GM12878 (cell line): ENCODE measurements at regions not wholly inside any gene's neighbourhood (a gene's known extent, or its start where the extent isn't known, plus 50 kb on each side); places are given as distances from the start of the nearest gene placed in this dataset.

ENCODE experiments used
- ATAC-seq: fragments of 200-7000 bp; cut with Tn5 transposase; 3 replicates; pipeline ENCODE4 v1.9.1; 2020; ENCODE audit warnings: mild to moderate bottlenecking, moderate library complexity
- BruUV-seq: library from RNA; stranded (reverse); fragments of 400-500 nt; replicated peaks from 2 replicates; lab custom pipeline; 2021; lab: Mats Ljungman, UMichigan
- CTCF ChIA-PET: fragments of 300-600 bp; sonication (Branson Sonifier 250); formaldehyde crosslinking; extraction: SDS; loops from one replicate; lab custom pipeline; 2021; ENCODE audit warnings: inconsistent platforms; lab: Yijun Ruan, JAX
- POLR2A ChIA-PET: fragments of 350-600 bp; formaldehyde crosslinking; extraction: SDS; loops from one replicate; lab custom pipeline; 2021; ENCODE audit warnings: inconsistent platforms; lab: Charles Lee
- RAD21 ChIA-PET: fragments of 300-600 bp; sonication (Branson Sonifier 250); formaldehyde crosslinking; loops from one replicate; lab custom pipeline; 2023; ENCODE audit warnings: antibody characterized with exemption; ENCODE audit not compliant: unreplicated experiment; lab: Charles Lee
- SMC1A ChIA-PET: fragments of 300-600 bp; sonication (Branson Sonifier 250); formaldehyde crosslinking; loops from one replicate; lab custom pipeline; 2023; ENCODE audit not compliant: unreplicated experiment, uncharacterized antibody; lab: Charles Lee
- DNase-seq: peaks from one replicate; pipeline ENCODE4 v3.0.0-alpha.2; 2011; ENCODE audit warnings: low read depth, low spot score
- FAIRE-seq: peaks from 3 replicates; lab custom pipeline; 2011; peaks lifted over from hg19 to GRCh38; lab: Jason Lieb, UNC
- H2AFZ ChIP-seq: 2 replicates; pipeline ENCODE4 v1.6.0; 2011; ENCODE audit warnings: low read depth, low read length, control low read depth; ENCODE audit not compliant: control insufficient read depth
- H3K27ac ChIP-seq: 2 replicates; pipeline ENCODE4 v1.5.1; 2011; ENCODE audit warnings: control low read depth; ENCODE audit not compliant: control insufficient read depth, insufficient read depth
- H3K27me3 ChIP-seq, 2 experiments: replicated peaks in 1 of 2; 2 replicates each; pipeline versions ENCODE4 v1.6.0 to v1.6.1; 2011; ENCODE audit warnings: low read length in 1 of 2; ENCODE audit not compliant: control insufficient read depth in 2 of 2, insufficient read depth in 2 of 2
- H3K36me3 ChIP-seq, 2 experiments: 2 replicates each; pipeline ENCODE4 v1.5.1; 2011; ENCODE audit warnings: low read length in 1 of 2; ENCODE audit not compliant: control insufficient read depth in 2 of 2, insufficient read depth in 2 of 2
- H3K4me1 ChIP-seq: 2 replicates; pipeline ENCODE4 v1.6.1; 2011; ENCODE audit warnings: mild to moderate bottlenecking, low read length, moderate library complexity, mixed read lengths; ENCODE audit not compliant: control insufficient read depth, insufficient read depth
- H3K4me2 ChIP-seq: 2 replicates; pipeline ENCODE4 v1.6.0; 2011; ENCODE audit warnings: control low read depth; ENCODE audit not compliant: control insufficient read depth, insufficient read depth
- H3K4me3 ChIP-seq: fragments of 200-600 bp; sonication (generic); 2 replicates; pipeline ENCODE4 v1.5.1; 2016
- H3K79me2 ChIP-seq: 2 replicates; pipeline ENCODE4 v1.6.0; 2011; ENCODE audit warnings: low read length; ENCODE audit not compliant: control insufficient read depth, insufficient read depth
- H3K9ac ChIP-seq: 2 replicates; pipeline ENCODE4 v1.8.0; 2011; ENCODE audit warnings: low read length, control low read depth, mixed read lengths; ENCODE audit not compliant: control insufficient read depth, insufficient read depth
- H3K9me3 ChIP-seq: replicated peaks from 3 replicates; pipeline ENCODE4 v1.5.1; 2011; ENCODE audit warnings: mild to moderate bottlenecking, low read length; ENCODE audit not compliant: control insufficient read depth, insufficient read depth
- H4K20me1 ChIP-seq: 2 replicates; pipeline ENCODE4 v1.6.0; 2011; ENCODE audit not compliant: control insufficient read depth, insufficient read depth
- BMI1 ChIP-seq: fragments of 450-650 bp; IDR thresholded peaks from 2 replicates; pipeline ENCODE4 v1.6.1; 2016; ENCODE audit warnings: mild to moderate bottlenecking, moderate library complexity, borderline replicate concordance
- DPF2 ChIP-seq: fragments of 450-650 bp; IDR thresholded peaks from 2 replicates; pipeline ENCODE4 v1.6.1; 2017; ENCODE audit warnings: mild to moderate bottlenecking
- ESRRA ChIP-seq: IDR thresholded peaks from 2 replicates; pipeline ENCODE4 v1.6.1; 2012; ENCODE audit warnings: mild to moderate bottlenecking, low read length, improper control_type of control experiment
- EZH2 ChIP-seq: IDR thresholded peaks from 2 replicates; pipeline ENCODE4 v1.6.1; 2012; ENCODE audit warnings: low read depth, mild to moderate bottlenecking, control low read depth, inconsistent platforms, low read length, borderline replicate concordance; ENCODE audit not compliant: control insufficient read depth
- MEF2B ChIP-seq: fragments of 450-650 bp; IDR thresholded peaks from 2 replicates; pipeline ENCODE4 v1.6.1; 2018; ENCODE audit warnings: mild to moderate bottlenecking, moderate library complexity; ENCODE audit not compliant: partially characterized antibody, poor library complexity, severe bottlenecking
- MYC ChIP-seq: IDR thresholded peaks from 2 replicates; pipeline ENCODE4 v1.6.1; 2011; ENCODE audit warnings: mild to moderate bottlenecking, low read length, moderate library complexity, inconsistent platforms; ENCODE audit not compliant: insufficient read depth, insufficient replicate concordance, insufficient read length, severe bottlenecking
- RAD21 ChIP-seq: IDR thresholded peaks from 2 replicates; pipeline ENCODE4 v1.6.1; 2011; ENCODE audit warnings: mild to moderate bottlenecking, low read depth, low read length, moderate library complexity; ENCODE audit not compliant: insufficient read depth
- RAD51 ChIP-seq: fragments of 450-650 bp; IDR thresholded peaks from 2 replicates; pipeline ENCODE4 v1.6.1; 2016; ENCODE audit warnings: moderate library complexity, mild to moderate bottlenecking, inconsistent platforms
- RB1 ChIP-seq: fragments of 450-650 bp; formaldehyde crosslinking; IDR thresholded peaks from 2 replicates; pipeline ENCODE4 v1.6.1; 2017; ENCODE audit warnings: mild to moderate bottlenecking, borderline replicate concordance
- RFX5 ChIP-seq: IDR thresholded peaks from 2 replicates; pipeline ENCODE4 v1.6.1; 2011; ENCODE audit warnings: low read depth, low read length, improper control_type of control experiment
- in situ Hi-C: fragments of 300-500 bp; cut with MboI; formaldehyde crosslinking; loops from 9 replicates; pipeline ENCODE4 v1.14.3; 2018; ENCODE audit warnings: mixed read lengths
- intact Hi-C: fragments of 100-400 bp; cut with micrococcal nuclease; formaldehyde crosslinking; loops from one replicate; pipeline ENCODE4 v1.14.2; 2022; ENCODE audit not compliant: unreplicated experiment
- TF ChIP-seq, protein P1 (sequence below): fragments of 450-650 bp; IDR thresholded peaks from 2 replicates; pipeline ENCODE4 v1.6.1; 2016; ENCODE audit warnings: mild to moderate bottlenecking, moderate library complexity, borderline replicate concordance
- TF ChIP-seq, protein P2 (sequence below): fragments of 450-650 bp; IDR thresholded peaks from 2 replicates; pipeline ENCODE4 v1.6.1; 2016; ENCODE audit warnings: mild to moderate bottlenecking
- TF ChIP-seq, protein P3 (sequence below): fragments of 150-350 bp; IDR thresholded peaks from 2 replicates; pipeline ENCODE4 v1.6.1; 2016; ENCODE audit warnings: low read depth, low read length
- TF ChIP-seq, protein P4 (sequence below): fragments of 450-650 bp; IDR thresholded peaks from 2 replicates; pipeline ENCODE4 v1.6.1; 2017; ENCODE audit warnings: mild to moderate bottlenecking

DNA sequence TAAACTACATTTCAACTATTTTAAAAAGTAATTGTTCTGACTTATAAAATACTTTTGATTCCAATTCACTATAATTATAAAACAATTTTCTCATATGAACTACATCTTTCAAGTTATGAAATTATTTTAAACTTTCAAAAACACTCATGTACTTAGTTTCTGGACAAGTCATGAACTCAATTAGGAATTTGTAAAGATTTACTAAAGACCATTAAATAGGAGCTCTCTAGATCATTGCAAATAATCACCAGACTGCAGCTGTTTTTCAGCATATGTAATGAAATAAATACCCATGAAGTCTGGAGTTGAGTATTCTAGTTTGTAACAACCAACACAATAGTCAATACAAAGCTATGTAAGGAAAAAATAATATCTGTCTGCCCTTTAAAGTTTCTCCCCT lies 605.1 kb upstream of the MIR17HG start:
- ChIA-PET SMC1A (no interaction called here), CTCF (no interaction called here), RAD21 (no interaction called here), POLR2A (no interaction called here)
- Histone ChIP-seq H3K27ac (no peak overlapping the region), H3K4me1 (no peaks in the 10 kb centered on the region), H3K4me3 (no peak overlapping the region), H4K20me1 (no peaks in the 10 kb centered on the region), H3K4me2 (no peak overlapping the region), H3K79me2 (no peaks in the 10 kb centered on the region), H3K9me3 (no peaks in the 10 kb centered on the region), H3K36me3 (no peaks in the 10 kb centered on the region), H3K9ac (no peak overlapping the region), H3K27me3 (no peaks in the 10 kb centered on the region), H2AFZ (no peak overlapping the region)
- in situ Hi-C loops (no loop called here), intact Hi-C loops (no loop called here)
- no peak for FAIRE-seq
- no TSS peak for BruUV-seq
- no peak for ATAC-seq
- DNase-seq: no peak
- TF ChIP-seq RFX5: no peak
- no peak for TF ChIP-seq BMI1
- TF ChIP-seq MYC: no peak
- TF ChIP-seq MEF2B: no peak
- no peak for TF ChIP-seq EZH2
- TF ChIP-seq RB1: no peak
- TF ChIP-seq ESRRA: no peak
- TF ChIP-seq, protein P1, sequence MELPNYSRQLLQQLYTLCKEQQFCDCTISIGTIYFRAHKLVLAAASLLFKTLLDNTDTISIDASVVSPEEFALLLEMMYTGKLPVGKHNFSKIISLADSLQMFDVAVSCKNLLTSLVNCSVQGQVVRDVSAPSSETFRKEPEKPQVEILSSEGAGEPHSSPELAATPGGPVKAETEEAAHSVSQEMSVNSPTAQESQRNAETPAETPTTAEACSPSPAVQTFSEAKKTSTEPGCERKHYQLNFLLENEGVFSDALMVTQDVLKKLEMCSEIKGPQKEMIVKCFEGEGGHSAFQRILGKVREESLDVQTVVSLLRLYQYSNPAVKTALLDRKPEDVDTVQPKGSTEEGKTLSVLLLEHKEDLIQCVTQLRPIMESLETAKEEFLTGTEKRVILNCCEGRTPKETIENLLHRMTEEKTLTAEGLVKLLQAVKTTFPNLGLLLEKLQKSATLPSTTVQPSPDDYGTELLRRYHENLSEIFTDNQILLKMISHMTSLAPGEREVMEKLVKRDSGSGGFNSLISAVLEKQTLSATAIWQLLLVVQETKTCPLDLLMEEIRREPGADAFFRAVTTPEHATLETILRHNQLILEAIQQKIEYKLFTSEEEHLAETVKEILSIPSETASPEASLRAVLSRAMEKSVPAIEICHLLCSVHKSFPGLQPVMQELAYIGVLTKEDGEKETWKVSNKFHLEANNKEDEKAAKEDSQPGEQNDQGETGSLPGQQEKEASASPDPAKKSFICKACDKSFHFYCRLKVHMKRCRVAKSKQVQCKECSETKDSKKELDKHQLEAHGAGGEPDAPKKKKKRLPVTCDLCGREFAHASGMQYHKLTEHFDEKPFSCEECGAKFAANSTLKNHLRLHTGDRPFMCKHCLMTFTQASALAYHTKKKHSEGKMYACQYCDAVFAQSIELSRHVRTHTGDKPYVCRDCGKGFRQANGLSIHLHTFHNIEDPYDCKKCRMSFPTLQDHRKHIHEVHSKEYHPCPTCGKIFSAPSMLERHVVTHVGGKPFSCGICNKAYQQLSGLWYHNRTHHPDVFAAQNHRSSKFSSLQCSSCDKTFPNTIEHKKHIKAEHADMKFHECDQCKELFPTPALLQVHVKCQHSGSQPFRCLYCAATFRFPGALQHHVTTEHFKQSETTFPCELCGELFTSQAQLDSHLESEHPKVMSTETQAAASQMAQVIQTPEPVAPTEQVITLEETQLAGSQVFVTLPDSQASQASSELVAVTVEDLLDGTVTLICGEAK: no peak
- TF ChIP-seq, protein P2, sequence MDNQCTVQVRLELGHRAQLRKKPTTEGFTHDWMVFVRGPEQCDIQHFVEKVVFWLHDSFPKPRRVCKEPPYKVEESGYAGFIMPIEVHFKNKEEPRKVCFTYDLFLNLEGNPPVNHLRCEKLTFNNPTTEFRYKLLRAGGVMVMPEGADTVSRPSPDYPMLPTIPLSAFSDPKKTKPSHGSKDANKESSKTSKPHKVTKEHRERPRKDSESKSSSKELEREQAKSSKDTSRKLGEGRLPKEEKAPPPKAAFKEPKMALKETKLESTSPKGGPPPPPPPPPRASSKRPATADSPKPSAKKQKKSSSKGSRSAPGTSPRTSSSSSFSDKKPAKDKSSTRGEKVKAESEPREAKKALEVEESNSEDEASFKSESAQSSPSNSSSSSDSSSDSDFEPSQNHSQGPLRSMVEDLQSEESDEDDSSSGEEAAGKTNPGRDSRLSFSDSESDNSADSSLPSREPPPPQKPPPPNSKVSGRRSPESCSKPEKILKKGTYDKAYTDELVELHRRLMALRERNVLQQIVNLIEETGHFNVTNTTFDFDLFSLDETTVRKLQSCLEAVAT: no peak
- TF ChIP-seq, protein P3, sequence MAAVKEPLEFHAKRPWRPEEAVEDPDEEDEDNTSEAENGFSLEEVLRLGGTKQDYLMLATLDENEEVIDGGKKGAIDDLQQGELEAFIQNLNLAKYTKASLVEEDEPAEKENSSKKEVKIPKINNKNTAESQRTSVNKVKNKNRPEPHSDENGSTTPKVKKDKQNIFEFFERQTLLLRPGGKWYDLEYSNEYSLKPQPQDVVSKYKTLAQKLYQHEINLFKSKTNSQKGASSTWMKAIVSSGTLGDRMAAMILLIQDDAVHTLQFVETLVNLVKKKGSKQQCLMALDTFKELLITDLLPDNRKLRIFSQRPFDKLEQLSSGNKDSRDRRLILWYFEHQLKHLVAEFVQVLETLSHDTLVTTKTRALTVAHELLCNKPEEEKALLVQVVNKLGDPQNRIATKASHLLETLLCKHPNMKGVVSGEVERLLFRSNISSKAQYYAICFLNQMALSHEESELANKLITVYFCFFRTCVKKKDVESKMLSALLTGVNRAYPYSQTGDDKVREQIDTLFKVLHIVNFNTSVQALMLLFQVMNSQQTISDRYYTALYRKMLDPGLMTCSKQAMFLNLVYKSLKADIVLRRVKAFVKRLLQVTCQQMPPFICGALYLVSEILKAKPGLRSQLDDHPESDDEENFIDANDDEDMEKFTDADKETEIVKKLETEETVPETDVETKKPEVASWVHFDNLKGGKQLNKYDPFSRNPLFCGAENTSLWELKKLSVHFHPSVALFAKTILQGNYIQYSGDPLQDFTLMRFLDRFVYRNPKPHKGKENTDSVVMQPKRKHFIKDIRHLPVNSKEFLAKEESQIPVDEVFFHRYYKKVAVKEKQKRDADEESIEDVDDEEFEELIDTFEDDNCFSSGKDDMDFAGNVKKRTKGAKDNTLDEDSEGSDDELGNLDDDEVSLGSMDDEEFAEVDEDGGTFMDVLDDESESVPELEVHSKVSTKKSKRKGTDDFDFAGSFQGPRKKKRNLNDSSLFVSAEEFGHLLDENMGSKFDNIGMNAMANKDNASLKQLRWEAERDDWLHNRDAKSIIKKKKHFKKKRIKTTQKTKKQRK: no peak
- TF ChIP-seq DPF2: no peak
- TF ChIP-seq RAD51: no peak
- TF ChIP-seq, protein P4, sequence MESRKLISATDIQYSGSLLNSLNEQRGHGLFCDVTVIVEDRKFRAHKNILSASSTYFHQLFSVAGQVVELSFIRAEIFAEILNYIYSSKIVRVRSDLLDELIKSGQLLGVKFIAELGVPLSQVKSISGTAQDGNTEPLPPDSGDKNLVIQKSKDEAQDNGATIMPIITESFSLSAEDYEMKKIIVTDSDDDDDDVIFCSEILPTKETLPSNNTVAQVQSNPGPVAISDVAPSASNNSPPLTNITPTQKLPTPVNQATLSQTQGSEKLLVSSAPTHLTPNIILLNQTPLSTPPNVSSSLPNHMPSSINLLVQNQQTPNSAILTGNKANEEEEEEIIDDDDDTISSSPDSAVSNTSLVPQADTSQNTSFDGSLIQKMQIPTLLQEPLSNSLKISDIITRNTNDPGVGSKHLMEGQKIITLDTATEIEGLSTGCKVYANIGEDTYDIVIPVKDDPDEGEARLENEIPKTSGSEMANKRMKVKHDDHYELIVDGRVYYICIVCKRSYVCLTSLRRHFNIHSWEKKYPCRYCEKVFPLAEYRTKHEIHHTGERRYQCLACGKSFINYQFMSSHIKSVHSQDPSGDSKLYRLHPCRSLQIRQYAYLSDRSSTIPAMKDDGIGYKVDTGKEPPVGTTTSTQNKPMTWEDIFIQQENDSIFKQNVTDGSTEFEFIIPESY: no peak
- no peak for TF ChIP-seq RAD21
